OCI-LY3 (cell line): ENCODE measurements at regions not wholly inside any gene's neighbourhood (a gene's known extent, or its start where the extent isn't known, plus 50 kb on each side); places are given as distances from the start of the nearest gene placed in this dataset.
"Not testable (repeated sequence)": the region's sequence is repeated elsewhere in the genome, so short reads cannot be mapped to it uniquely, and the experiment has no call there.

Experiments
- CTCF ChIP-seq: fragments of 200-600, 300-600 bp; sonication (generic); IDR thresholded peaks from 2 replicates; pipeline ENCODE4 v1.5.1; 2014; ENCODE audit warnings: antibody characterized with exemption, low read length, low read depth
- EZH2phosphoT487 ChIP-seq: fragments of 200-600 bp; shearing (Covaris generic); IDR thresholded peaks from 2 replicates; pipeline ENCODE4 v1.6.1; 2018; ENCODE audit warnings: antibody characterized with exemption, mixed run types, low read depth

GRCh38 chr4:49214453-49215081 lies 228.5 kb downstream of the CWH43 start:
- not testable (repeated sequence) for TF ChIP-seq CTCF, EZH2phosphoT487
